SK-N-SH treated with all-trans-retinoic acid at 6 μM for 48 hours (cell line): ENCODE measurements at regions not wholly inside any gene's neighbourhood (a gene's known extent, or its start where the extent isn't known, plus 50 kb on each side); places are given as distances from the start of the nearest gene placed in this dataset.

Source experiments
- CSDC2 ChIP-seq: fragments of 250-450 bp; sonication (Bioruptor Pico); IDR thresholded peaks from 2 replicates; pipeline ENCODE4 v1.5.0; 2020; ENCODE audit warnings: mild to moderate bottlenecking, moderate library complexity
- SNAI2 ChIP-seq: fragments of 250-450 bp; sonication (Bioruptor Pico); IDR thresholded peaks from 2 replicates; pipeline ENCODE4 v1.5.0; 2020; ENCODE audit warnings: mild to moderate bottlenecking, moderate library complexity
- TOX ChIP-seq: fragments of 250-450 bp; sonication (Bioruptor Pico); IDR thresholded peaks from 2 replicates; pipeline ENCODE4 v1.8.0; 2021; ENCODE audit warnings: mild to moderate bottlenecking, moderate library complexity, borderline replicate concordance
- ZC3H10 ChIP-seq: fragments of 250-450 bp; sonication (Bioruptor Pico); IDR thresholded peaks from 2 replicates; pipeline ENCODE4 v1.5.1; 2021; ENCODE audit warnings: mild to moderate bottlenecking, moderate library complexity
- ZFP3 ChIP-seq: fragments of 250-450 bp; sonication (Bioruptor Pico); IDR thresholded peaks from 2 replicates; pipeline ENCODE4 v1.5.0; 2020; ENCODE audit warnings: mild to moderate bottlenecking, moderate library complexity
- TF ChIP-seq, protein P1 (sequence below): fragments of 250-450 bp; sonication (Bioruptor Pico); IDR thresholded peaks from 2 replicates; pipeline ENCODE4 v1.5.1; 2020; ENCODE audit warnings: low read depth, mild to moderate bottlenecking, moderate library complexity
- TF ChIP-seq, protein P2 (sequence below): fragments of 250-450 bp; sonication (Bioruptor Pico); IDR thresholded peaks from 2 replicates; pipeline ENCODE4 v1.8.0; 2020; ENCODE audit warnings: mild to moderate bottlenecking, moderate library complexity, borderline replicate concordance
- TF ChIP-seq, protein P3 (sequence below): fragments of 250-450 bp; sonication (Bioruptor Pico); IDR thresholded peaks from 2 replicates; pipeline ENCODE4 v1.5.1; 2021; ENCODE audit warnings: mild to moderate bottlenecking, moderate library complexity

DNA sequence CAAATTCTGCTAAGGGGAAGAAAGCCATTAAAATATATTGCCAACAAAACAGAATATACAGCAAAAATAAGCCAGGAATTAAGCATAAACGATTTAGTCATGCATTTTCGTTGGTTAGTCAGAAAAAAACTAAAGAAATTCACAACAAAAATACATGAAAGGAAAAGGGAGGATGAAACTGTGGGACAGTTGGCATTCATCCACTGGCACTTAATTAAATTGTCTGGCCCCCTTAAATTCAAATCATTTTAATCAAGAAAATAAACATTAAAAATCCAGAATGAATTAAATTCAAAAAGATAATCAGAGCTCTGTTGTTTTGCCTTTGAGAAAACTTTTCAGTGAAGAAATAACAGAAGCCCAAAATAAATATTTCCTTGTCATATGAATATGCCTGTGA is 264.6 kb upstream of the TMTC1 start:
- TF ChIP-seq TOX (CRISPR knock-in tag), result no peak
- TF ChIP-seq, protein P1, sequence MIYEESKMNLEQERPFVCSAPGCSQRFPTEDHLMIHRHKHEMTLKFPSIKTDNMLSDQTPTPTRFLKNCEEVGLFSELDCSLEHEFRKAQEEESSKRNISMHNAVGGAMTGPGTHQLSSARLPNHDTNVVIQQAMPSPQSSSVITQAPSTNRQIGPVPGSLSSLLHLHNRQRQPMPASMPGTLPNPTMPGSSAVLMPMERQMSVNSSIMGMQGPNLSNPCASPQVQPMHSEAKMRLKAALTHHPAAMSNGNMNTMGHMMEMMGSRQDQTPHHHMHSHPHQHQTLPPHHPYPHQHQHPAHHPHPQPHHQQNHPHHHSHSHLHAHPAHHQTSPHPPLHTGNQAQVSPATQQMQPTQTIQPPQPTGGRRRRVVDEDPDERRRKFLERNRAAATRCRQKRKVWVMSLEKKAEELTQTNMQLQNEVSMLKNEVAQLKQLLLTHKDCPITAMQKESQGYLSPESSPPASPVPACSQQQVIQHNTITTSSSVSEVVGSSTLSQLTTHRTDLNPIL (CRISPR knock-in tag), result no peak
- no peak for TF ChIP-seq ZFP3 (CRISPR knock-in tag)
- TF ChIP-seq CSDC2 (CRISPR knock-in tag), result no peak
- no peak for TF ChIP-seq ZC3H10 (CRISPR knock-in tag)
- TF ChIP-seq, protein P2, sequence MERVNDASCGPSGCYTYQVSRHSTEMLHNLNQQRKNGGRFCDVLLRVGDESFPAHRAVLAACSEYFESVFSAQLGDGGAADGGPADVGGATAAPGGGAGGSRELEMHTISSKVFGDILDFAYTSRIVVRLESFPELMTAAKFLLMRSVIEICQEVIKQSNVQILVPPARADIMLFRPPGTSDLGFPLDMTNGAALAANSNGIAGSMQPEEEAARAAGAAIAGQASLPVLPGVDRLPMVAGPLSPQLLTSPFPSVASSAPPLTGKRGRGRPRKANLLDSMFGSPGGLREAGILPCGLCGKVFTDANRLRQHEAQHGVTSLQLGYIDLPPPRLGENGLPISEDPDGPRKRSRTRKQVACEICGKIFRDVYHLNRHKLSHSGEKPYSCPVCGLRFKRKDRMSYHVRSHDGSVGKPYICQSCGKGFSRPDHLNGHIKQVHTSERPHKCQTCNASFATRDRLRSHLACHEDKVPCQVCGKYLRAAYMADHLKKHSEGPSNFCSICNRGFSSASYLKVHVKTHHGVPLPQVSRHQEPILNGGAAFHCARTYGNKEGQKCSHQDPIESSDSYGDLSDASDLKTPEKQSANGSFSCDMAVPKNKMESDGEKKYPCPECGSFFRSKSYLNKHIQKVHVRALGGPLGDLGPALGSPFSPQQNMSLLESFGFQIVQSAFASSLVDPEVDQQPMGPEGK (CRISPR knock-in tag), result no peak
- TF ChIP-seq, protein P3, sequence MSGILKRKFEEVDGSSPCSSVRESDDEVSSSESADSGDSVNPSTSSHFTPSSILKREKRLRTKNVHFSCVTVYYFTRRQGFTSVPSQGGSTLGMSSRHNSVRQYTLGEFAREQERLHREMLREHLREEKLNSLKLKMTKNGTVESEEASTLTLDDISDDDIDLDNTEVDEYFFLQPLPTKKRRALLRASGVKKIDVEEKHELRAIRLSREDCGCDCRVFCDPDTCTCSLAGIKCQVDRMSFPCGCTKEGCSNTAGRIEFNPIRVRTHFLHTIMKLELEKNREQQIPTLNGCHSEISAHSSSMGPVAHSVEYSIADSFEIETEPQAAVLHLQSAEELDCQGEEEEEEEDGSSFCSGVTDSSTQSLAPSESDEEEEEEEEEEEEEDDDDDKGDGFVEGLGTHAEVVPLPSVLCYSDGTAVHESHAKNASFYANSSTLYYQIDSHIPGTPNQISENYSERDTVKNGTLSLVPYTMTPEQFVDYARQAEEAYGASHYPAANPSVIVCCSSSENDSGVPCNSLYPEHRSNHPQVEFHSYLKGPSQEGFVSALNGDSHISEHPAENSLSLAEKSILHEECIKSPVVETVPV (CRISPR knock-in tag), result no peak
- TF ChIP-seq SNAI2 (CRISPR knock-in tag), result no peak
